WTC11 (cell line): ENCODE measurements at regions not wholly inside any gene's neighbourhood (a gene's known extent, or its start where the extent isn't known, plus 50 kb on each side); places are given as distances from the start of the nearest gene placed in this dataset.

ENCODE experiments used
- ATAC-seq: fragments of 200-7000 bp; cut with Tn5 transposase; 2 replicates; pipeline ENCODE4 v1.10.0; 2021; ENCODE audit warnings: mild to moderate bottlenecking, moderate library complexity
- CTCF ChIA-PET: fragments of 300-600 bp; sonication (Branson Sonifier 250); formaldehyde crosslinking; loops from one replicate; lab custom pipeline; 2021; ENCODE audit warnings: antibody characterized with exemption; lab: Charles Lee
- POLR2A ChIA-PET: fragments of 350-600 bp; sonication (Branson Sonifier 250); formaldehyde crosslinking; loops from one replicate; lab custom pipeline; 2021; ENCODE audit warnings: antibody characterized with exemption; lab: Charles Lee
- DNase-seq: peaks from one replicate; pipeline ENCODE4 v3.0.0; 2021; ENCODE audit warnings: low spot score
- H3K27ac Mint-ChIP-seq: 2 replicates; pipeline ENCODE4 v1.8.0; 2021; ENCODE audit warnings: mixed read lengths
- H3K27me3 Mint-ChIP-seq: 2 replicates; pipeline ENCODE4 v1.8.0; 2021; ENCODE audit warnings: low read depth, mild to moderate bottlenecking, moderate library complexity, mixed read lengths
- H3K36me3 Mint-ChIP-seq: 2 replicates; pipeline ENCODE4 v1.8.0; 2021; ENCODE audit warnings: mixed read lengths
- H3K4me1 Mint-ChIP-seq: 2 replicates; pipeline ENCODE4 v1.8.0; 2022; ENCODE audit warnings: mixed read lengths
- H3K4me3 Mint-ChIP-seq: 2 replicates; pipeline ENCODE4 v1.8.0; 2021; ENCODE audit warnings: mild to moderate bottlenecking, moderate library complexity, mixed read lengths
- H3K9me3 Mint-ChIP-seq: 2 replicates; pipeline ENCODE4 v1.8.0; 2021; ENCODE audit warnings: mixed read lengths
- AR ChIP-seq: fragments of 250-450 bp; sonication (Bioruptor Pico); IDR thresholded peaks from 2 replicates; pipeline ENCODE4 v1.9.0; 2021; ENCODE audit warnings: mild to moderate bottlenecking
- ATF1 ChIP-seq: sonication (generic); formaldehyde crosslinking; IDR thresholded peaks from 2 replicates; pipeline ENCODE4 v1.8.1; 2023; ENCODE audit warnings: mild to moderate bottlenecking, moderate library complexity, missing genetic modification reagents
- ATF3 ChIP-seq: sonication (generic); formaldehyde crosslinking; conservative IDR thresholded peaks from 2 replicates; pipeline ENCODE4 v1.8.1; 2022; ENCODE audit warnings: mild to moderate bottlenecking, missing genetic modification reagents
- EMX1 ChIP-seq: fragments of 250-450 bp; sonication (Bioruptor Pico); IDR thresholded peaks from 2 replicates; pipeline ENCODE4 v1.8.0; 2021; ENCODE audit warnings: mild to moderate bottlenecking
- ERG ChIP-seq: fragments of 250-450 bp; sonication (Bioruptor Pico); IDR thresholded peaks from 2 replicates; pipeline ENCODE4 v1.8.0; 2021; ENCODE audit warnings: mild to moderate bottlenecking
- GTF2I ChIP-seq: fragments of 250-450 bp; sonication (Bioruptor Pico); conservative IDR thresholded peaks from 2 replicates; pipeline ENCODE4 v1.4.0; 2021; ENCODE audit warnings: mild to moderate bottlenecking
- MXD4 ChIP-seq: fragments of 250-450 bp; sonication (Bioruptor Pico); IDR thresholded peaks from 2 replicates; pipeline ENCODE4 v1.8.0; 2021; ENCODE audit warnings: mild to moderate bottlenecking, moderate library complexity, borderline replicate concordance
- NFATC4 ChIP-seq: fragments of 250-450 bp; sonication (Bioruptor Pico); IDR thresholded peaks from 2 replicates; pipeline ENCODE4 v1.9.0; 2021; ENCODE audit warnings: mild to moderate bottlenecking
- NR1H2 ChIP-seq: sonication (generic); formaldehyde crosslinking; IDR thresholded peaks from 2 replicates; pipeline ENCODE4 v1.9.0; 2021; ENCODE audit warnings: mild to moderate bottlenecking, moderate library complexity, missing genetic modification reagents
- NR2C2 ChIP-seq: sonication (generic); formaldehyde crosslinking; IDR thresholded peaks from 2 replicates; pipeline ENCODE4 v1.8.0; 2022; ENCODE audit warnings: mild to moderate bottlenecking, missing genetic modification reagents
- PREB ChIP-seq: sonication (generic); formaldehyde crosslinking; IDR thresholded peaks from 2 replicates; pipeline ENCODE4 v1.8.1; 2022; ENCODE audit warnings: mild to moderate bottlenecking, missing genetic modification reagents, moderate library complexity, borderline replicate concordance
- RELA ChIP-seq: sonication (generic); formaldehyde crosslinking; IDR thresholded peaks from 2 replicates; pipeline ENCODE4 v1.8.1; 2022; ENCODE audit warnings: missing genetic modification reagents, mild to moderate bottlenecking, borderline replicate concordance
- ZNF416 ChIP-seq: fragments of 250-450 bp; sonication (Bioruptor Pico); IDR thresholded peaks from 2 replicates; pipeline ENCODE4 v1.9.0; 2021; ENCODE audit warnings: mild to moderate bottlenecking, inconsistent platforms
- ZNF423 ChIP-seq: fragments of 250-450 bp; sonication (Bioruptor Pico); IDR thresholded peaks from 2 replicates; pipeline ENCODE4 v2.1.2; 2022; ENCODE audit warnings: mild to moderate bottlenecking, moderate library complexity
- TF ChIP-seq, protein P1 (sequence below): sonication (generic); formaldehyde crosslinking; IDR thresholded peaks from 2 replicates; pipeline ENCODE4 v1.8.0; 2023; ENCODE audit warnings: missing genetic modification reagents
- TF ChIP-seq, protein P2 (sequence below): sonication (generic); formaldehyde crosslinking; conservative IDR thresholded peaks from 2 replicates; pipeline ENCODE4 v1.8.1; 2023; ENCODE audit warnings: mild to moderate bottlenecking, low read depth, missing genetic modification reagents, moderate library complexity
- TF ChIP-seq, protein P3 (sequence below): sonication (generic); formaldehyde crosslinking; IDR thresholded peaks from 2 replicates; pipeline ENCODE4 v1.8.1; 2023; ENCODE audit warnings: mild to moderate bottlenecking, missing genetic modification reagents

GRCh38 chr6:22119500-22119899 lies 177.3 kb downstream of the PRL start (continued):
- TF ChIP-seq AR (CRISPR knock-in tag) = no peak
- TF ChIP-seq NR2C2 (CRISPR knock-in tag) = no peak
- TF ChIP-seq NFATC4 (CRISPR knock-in tag) = no peak
- TF ChIP-seq, protein P1, sequence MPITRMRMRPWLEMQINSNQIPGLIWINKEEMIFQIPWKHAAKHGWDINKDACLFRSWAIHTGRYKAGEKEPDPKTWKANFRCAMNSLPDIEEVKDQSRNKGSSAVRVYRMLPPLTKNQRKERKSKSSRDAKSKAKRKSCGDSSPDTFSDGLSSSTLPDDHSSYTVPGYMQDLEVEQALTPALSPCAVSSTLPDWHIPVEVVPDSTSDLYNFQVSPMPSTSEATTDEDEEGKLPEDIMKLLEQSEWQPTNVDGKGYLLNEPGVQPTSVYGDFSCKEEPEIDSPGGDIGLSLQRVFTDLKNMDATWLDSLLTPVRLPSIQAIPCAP (CRISPR knock-in tag) = no peak

GRCh38 chr6:22124756-22125155 lies 172.1 kb downstream of the PRL start:
- ChIA-PET POLR2A (no interaction called here), CTCF (no interaction called here)
- peak overlapping the region; percentile 18; the same call in 1 of the 2 replicates for H3K27ac Mint-ChIP-seq
- no peak for ATAC-seq
- H3K9me3 Mint-ChIP-seq = peaks cover 33% of the 10 kb centered on the region
- DNase-seq = no peak
- H3K4me3 Mint-ChIP-seq = no peak overlapping the region
- TF ChIP-seq PREB (CRISPR knock-in tag) (no peak), EMX1 (no peak), ERG (CRISPR knock-in tag) (no peak), ZNF423 (no peak), NR1H2 (CRISPR knock-in tag) (no peak), ATF1 (CRISPR knock-in tag) (no peak), ATF3 (CRISPR knock-in tag) (no peak), GTF2I (CRISPR knock-in tag) (no peak), NR2C2 (CRISPR knock-in tag) (no peak), RELA (CRISPR knock-in tag) (no peak), ZNF416 (CRISPR knock-in tag) (no peak), MXD4 (CRISPR knock-in tag) (no peak)
- TF ChIP-seq, protein P2, sequence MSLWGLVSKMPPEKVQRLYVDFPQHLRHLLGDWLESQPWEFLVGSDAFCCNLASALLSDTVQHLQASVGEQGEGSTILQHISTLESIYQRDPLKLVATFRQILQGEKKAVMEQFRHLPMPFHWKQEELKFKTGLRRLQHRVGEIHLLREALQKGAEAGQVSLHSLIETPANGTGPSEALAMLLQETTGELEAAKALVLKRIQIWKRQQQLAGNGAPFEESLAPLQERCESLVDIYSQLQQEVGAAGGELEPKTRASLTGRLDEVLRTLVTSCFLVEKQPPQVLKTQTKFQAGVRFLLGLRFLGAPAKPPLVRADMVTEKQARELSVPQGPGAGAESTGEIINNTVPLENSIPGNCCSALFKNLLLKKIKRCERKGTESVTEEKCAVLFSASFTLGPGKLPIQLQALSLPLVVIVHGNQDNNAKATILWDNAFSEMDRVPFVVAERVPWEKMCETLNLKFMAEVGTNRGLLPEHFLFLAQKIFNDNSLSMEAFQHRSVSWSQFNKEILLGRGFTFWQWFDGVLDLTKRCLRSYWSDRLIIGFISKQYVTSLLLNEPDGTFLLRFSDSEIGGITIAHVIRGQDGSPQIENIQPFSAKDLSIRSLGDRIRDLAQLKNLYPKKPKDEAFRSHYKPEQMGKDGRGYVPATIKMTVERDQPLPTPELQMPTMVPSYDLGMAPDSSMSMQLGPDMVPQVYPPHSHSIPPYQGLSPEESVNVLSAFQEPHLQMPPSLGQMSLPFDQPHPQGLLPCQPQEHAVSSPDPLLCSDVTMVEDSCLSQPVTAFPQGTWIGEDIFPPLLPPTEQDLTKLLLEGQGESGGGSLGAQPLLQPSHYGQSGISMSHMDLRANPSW (CRISPR knock-in tag) = no peak
- TF ChIP-seq, protein P3, sequence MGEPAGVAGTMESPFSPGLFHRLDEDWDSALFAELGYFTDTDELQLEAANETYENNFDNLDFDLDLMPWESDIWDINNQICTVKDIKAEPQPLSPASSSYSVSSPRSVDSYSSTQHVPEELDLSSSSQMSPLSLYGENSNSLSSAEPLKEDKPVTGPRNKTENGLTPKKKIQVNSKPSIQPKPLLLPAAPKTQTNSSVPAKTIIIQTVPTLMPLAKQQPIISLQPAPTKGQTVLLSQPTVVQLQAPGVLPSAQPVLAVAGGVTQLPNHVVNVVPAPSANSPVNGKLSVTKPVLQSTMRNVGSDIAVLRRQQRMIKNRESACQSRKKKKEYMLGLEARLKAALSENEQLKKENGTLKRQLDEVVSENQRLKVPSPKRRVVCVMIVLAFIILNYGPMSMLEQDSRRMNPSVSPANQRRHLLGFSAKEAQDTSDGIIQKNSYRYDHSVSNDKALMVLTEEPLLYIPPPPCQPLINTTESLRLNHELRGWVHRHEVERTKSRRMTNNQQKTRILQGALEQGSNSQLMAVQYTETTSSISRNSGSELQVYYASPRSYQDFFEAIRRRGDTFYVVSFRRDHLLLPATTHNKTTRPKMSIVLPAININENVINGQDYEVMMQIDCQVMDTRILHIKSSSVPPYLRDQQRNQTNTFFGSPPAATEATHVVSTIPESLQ (CRISPR knock-in tag) = no peak
- H3K27me3 Mint-ChIP-seq = no peaks in the 10 kb centered on the region
- H3K4me1 Mint-ChIP-seq = peaks cover 23% of the 10 kb centered on the region
- H3K36me3 Mint-ChIP-seq = peaks cover 41% of the 10 kb centered on the region
